ENCODE measurements at regions not wholly inside any gene's neighbourhood (a gene's known extent, or its start where the extent isn't known, plus 50 kb on each side); places are given as distances from the start of the nearest gene placed in this dataset.

DNA sequence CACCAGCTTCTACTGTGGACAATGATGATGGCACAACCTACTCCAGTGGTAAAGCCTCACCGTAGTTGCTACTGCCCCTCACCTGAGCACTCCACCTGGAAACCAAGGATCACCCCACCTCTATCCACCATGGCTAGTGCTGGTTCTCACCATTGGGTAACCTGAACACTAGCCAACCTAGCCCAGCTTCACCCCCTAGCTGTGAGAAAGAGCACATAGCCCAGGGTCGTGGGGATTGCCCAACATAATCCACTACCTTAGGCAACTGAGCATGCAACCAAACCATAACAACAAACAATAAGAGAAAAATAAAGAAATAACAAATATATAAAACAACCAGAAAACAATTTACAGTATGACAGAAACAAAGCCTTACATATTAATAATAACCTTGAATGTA lies 560.1 kb downstream of the DIAPH3 start:
- no peak for DNase-seq

- DNase-seq, result no peak
Measured at GRCh38 chr13:59607172-59607571, 556.6 kb downstream of the DIAPH3 start.

DNA sequence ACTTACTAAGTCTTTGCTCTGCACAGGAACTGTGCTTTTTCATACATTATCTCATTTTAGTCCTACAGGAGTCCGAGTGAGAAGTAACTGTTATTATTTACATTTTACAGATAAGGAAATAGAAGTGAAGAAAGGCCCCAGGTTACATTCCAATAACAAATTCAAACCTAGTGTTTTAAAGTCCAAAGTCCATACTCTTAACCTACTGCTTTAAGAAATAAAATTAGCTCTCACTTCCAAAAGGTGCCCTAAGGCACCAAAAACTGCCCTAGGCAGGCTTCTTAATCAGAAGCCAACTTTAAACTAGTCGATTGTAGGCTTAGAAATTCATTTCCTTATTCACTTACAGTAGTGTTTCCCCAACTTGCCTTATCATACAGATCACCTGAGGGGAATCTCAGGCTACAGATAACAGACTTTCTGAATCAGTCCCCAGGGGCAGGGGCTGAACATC lies 555.9 kb downstream of the DIAPH3 start:
- DNase-seq, result no peak

- no peak for DNase-seq
Measured at GRCh38 chr13:59609421-59609820, 554.3 kb downstream of the DIAPH3 start.
